HG03045 (cell line): ENCODE measurements at regions not wholly inside any gene's neighbourhood (a gene's known extent, or its start where the extent isn't known, plus 50 kb on each side); places are given as distances from the start of the nearest gene placed in this dataset.
"Not testable (repeated sequence)": the region's sequence is repeated elsewhere in the genome, so short reads cannot be mapped to it uniquely, and the experiment has no call there.

Source experiments
- ATAC-seq: cut with Tn5 transposase; IDR thresholded peaks from one replicate; pipeline ENCODE4 v1.9.1; 2021; ENCODE audit warnings: mild to moderate bottlenecking, moderate library complexity; ENCODE audit not compliant: unreplicated experiment

DNA sequence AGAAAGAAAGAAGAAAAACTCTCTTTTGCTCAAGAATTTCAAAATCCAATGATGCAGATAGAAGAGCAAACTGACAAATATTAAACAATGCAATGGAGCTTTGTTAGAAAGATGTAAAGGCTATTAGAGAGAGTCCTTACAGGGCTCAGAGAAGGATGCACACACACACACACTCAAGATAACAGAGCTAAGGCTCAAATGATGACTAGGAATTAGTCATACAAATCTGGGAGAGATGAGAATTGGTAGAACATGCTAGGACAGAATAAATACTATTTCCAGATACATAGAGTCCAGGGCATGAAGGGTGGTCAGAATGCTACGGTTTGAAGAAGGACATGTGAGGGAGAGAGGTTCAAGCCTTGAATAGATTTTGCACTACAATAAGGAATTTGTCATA, 650.1 kb upstream of the MDGA2 start:
- no peak for ATAC-seq

DNA sequence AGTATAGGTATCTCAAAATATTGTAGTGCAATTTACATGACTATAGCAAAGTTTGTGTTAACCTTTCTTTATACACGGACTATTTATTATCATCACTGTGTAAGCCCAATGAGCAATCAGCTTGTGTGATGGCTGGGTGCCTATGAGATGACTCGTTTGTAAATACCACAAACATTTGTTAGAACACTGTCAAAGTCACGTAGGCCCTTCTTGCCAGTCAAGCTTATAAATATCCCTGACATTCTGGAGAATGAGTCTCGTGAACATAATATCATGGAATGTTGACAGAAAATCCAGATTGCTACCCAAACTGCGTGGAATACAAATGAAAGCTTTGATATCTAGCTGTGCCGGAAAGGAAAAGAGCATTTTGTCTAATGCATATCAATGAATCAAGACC, 648.3 kb upstream of the MDGA2 start:
- ATAC-seq: no peak

DNA sequence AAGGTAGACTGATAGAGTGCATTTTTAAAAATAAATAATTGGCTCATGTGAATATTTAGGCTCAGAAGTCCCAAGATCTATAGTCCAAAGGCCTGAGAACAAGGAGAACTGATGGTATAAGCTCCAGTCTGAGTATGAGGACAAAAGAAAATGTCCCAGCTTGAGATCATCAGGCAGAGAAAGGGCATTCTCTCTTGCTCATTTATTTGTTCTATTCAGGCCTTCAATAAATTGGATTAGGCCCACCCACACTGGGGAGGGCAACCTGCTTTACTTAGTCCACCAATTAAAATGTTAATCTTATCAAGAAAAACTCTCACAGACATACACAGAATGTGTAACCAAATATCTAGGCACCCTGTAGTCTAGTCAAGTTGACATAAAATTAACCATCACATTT, 644.4 kb upstream of the MDGA2 start:
- no peak for ATAC-seq

DNA sequence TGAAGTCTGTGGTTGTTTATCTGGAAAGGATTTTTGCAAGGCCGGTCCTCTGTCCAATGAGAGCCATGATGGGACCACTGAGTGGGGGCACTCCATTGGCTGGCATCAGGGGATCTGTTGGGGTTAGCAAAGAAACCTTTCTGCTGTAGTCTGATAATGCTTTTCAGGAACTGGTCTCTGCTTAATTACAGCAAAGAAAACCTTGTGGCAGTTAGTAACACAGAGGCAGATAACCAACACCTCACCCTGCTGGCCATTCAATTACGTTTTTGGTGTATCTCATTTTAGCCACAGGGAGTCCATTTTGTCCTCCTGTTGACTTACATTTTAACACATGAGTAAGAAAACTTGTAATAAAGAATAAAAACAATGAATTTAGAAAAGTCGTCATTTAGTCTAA, 629.3 kb upstream of the MDGA2 start:
- ATAC-seq: no peak

DNA sequence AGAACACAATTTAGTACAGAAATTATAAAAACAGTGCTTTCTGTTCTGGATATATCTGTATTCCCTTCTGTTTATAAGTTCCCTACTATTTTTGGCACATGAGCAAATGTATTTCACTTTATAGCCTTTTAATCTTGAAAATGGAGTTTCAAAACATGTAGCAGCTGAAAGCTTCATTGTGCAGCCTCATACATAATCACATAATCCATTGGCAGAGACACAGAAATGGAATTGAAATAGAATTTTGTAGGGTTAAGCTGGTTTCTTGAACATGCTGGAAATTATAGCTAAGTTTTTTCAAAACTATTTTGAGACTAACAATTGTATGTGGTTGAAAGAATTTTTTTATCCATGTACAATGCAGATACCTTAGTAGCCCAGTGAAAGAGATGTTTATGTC, 614.3 kb upstream of the MDGA2 start:
- no peak for ATAC-seq

DNA sequence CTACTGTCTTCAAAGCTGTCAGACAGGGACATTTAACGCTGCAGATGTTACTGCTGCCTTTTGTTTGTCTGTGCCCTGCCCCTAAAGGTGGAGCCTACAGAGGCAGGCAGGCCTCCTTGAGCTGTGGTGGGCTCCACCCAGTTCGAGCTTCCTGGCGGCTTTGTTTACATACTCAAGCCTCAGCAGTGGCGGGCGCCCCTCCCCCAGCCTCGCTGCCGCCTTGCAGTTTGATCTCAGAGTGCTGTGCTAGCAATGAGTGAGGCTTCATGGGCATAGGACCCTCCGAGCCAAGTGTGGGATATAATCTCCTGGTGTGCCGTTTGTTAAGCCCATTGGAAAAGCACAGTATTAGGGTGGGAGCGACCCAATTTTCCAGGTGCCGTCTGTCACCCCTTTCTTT, 609.8 kb upstream of the MDGA2 start:
- ATAC-seq: not testable (repeated sequence)

DNA sequence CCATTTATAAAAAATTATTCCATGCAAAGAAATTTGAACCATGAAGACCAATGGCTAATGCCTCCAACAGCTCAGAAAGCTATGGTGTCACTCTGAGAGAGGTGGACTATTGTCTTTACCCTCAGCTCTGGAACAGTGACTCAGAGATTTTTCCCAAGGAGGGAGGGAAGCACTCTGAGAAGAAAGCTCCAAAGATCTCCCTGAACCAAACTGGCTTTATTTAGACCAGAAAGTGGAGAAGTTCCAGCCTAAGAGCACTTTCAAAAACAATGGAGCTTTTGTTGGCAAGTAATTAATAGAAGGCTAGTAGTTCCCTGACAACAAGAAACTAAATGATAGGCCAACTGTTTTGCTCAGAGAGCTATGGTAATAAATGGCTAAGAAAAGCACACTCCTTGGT, 599.9 kb upstream of the MDGA2 start:
- no peak for ATAC-seq

DNA sequence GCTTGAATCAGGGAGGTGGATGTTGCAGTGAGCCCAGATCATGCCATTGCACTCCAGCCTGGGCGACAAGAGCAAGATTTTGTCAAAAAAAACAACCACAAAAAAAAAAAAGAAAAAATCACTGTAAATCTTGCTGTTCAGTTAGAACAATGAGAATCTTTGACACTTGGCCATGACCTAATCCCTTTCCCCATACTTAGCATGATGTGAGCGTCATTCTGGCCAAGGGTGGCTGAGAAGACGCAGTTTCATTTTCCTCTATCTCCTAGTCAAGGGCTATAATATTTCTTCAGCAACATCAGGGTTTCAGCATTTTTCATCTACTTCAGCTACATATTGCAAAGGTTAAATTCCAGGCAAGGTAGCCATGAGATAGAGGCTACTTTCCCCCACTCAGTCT, 599.4 kb upstream of the MDGA2 start:
- no peak for ATAC-seq

DNA sequence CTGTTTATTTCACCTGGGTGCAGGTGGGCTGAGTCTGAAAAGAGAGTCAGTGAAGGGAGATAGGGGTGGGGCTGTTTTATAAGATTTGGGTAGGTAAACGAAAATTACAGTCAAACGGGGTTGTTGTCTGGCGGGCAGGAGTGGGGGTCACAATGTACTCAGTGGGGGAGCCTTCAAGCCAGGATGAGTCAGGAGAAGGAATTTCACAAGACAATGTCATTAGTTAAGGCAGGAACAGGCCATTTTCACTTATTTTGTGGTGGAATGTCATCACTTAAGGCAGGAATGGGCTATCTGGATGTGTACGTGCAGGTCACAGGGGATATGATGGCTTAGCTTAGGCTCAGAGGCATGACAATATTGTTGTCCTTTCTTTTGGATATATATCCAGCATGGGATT, 592.5 kb upstream of the MDGA2 start:
- not testable (repeated sequence) for ATAC-seq

DNA sequence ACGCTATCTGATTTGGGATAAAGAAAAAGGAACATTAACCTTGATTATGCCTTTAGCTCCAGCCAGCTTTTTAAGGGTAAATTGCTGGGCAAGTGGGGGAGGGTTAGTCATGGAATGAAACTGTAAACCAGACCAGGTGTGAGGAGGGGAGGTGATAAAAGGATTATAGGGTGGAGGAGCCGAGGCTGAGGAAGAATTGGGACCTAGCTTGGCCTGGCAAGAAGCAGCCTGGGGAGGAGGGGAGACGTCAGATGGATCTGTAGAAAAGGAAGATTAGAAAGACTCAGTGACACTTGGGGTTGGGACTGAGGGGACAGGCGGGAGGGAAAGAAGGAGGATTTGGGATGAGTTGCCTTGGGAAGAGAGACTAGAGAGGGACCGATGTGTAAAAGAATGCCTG, 590.8 kb upstream of the MDGA2 start:
- ATAC-seq: not testable (repeated sequence)

DNA sequence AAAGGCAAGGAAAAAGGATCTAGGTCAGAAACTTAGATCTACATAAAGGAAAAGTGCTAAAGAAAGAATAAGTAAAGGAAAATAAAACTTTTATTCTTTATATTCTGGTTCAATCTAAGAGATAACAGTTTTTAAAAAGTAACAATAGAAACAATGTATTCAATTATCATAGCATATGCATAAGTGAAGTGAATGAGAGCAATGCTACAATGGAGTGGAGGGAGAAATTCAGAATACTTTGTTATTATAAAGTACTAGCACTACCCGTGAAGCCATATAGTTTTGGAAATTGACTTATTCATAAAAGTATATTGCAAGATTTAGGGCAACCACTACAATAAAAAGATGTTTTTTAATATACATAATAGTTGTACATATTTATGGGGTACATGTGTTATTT, 586.0 kb upstream of the MDGA2 start:
- ATAC-seq: no peak

DNA sequence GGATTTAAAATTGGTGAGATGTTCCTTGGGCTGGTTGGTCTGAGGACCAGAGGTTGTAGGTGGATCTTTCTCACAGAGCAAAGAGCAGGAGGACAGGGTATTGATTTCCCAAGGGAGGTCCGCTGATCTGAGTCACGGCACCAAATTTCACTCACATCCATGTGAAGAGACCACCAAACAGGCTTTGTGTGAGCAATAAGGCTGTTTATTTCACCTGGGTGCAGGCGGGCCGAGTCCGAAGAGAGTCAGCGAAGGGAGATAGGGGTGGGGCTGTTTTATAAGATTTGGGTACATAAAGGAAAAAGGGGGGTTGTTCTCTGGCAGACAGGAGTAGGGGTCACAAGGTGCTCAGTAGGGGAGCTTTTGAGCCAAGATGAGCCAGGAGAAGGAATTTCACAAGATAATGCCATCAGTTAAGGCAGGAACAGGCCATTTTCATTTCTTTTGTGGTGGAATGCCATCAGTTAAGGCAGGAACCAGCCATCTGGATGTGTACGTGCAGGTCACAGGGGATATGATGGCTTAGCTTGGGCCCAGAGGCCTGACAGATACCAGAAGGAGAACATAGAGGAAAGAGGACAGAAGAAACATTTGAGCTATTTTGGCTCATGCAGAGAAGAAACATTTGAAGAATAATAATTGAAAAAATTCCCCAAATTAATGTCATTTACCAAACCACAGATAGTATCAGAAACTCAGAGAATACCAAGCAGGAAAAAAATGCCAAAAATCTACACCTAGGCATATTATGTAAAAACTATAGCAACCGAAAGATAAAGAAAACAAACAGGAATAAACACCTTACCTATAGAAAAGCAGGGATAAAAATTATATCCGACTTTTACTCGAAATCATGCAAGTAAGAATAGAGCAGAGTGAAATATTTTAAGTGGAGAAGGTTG, 585.2 kb upstream of the MDGA2 start:
- not testable (repeated sequence) for ATAC-seq

DNA sequence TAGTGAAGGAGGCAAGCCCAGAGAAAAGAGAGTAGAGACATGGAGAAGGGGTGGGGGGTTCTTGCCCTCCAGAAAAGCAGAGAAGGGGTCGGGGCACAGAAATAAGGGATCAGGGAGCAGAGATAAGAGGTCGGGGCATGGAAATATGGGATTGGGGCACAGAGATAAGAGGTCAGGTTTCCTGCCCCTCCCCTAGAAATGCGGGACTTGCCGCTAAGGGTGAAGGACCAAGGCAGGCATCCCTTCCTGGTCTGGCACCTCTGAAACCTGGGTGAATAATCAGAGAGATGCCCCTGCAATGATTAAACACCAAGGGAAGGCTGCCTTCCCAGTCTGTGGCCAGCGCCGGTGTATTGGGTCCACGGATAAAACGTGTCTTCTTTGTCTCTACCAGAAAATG, 584.5 kb upstream of the MDGA2 start:
- ATAC-seq: not testable (repeated sequence)

DNA sequence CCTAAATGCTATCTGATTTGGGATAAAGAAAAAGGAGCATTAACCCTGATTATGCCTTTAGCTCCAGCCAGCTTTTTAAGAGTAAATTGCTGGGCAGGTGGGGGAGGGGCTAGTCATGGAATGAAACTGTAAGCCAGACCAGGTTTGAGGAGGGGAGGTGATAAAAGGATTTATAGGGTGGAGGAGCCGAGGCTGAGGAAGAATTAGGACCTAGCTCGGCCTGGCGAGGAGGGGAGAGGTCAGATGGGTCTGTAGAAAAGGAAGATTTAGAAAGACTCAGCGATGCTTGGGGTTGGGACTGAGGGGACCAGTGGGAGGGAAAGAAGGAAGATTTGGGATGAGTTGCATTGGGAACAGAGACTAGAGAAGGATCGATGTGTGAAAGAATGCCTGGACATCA, 583.8 kb upstream of the MDGA2 start:
- ATAC-seq: not testable (repeated sequence)

DNA sequence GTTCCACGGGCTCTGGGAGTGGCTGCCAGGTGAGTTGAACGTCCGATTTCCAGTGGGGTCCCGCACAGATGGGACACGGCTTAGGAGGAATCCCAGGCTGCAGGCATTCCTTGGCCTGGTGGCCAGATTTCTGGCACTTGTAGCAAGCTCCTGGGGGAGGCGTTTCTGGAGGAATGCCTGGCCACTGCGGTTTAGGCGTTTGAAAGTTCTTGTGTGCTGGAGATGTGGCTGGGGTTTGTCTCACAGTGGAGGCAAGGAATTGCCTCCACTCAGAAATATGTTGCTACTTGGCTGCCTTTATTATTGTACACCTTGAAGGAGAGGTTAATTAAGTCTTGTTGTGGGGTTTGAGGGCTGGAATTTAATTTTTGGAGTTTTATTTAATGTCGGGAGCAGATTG, 583.3 kb upstream of the MDGA2 start:
- ATAC-seq: not testable (repeated sequence)

DNA sequence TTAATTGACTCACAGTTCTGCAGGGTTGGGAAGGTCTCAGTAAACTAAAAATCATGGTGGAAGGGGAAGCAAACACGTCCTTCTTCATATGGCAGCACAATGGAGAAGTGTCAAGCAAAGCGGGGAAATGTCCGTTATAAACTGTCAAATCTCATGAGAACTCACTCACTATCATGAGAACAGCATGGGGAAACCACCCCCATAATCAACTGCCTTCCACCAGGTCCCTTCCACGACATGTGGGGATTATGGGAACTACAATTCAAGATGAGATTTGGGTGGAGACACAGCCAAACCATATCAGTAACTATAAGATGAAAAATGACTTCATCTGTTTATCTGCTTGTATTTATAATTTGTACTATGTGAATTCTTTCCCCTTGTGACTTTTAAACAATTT, 577.6 kb upstream of the MDGA2 start:
- ATAC-seq: no peak

DNA sequence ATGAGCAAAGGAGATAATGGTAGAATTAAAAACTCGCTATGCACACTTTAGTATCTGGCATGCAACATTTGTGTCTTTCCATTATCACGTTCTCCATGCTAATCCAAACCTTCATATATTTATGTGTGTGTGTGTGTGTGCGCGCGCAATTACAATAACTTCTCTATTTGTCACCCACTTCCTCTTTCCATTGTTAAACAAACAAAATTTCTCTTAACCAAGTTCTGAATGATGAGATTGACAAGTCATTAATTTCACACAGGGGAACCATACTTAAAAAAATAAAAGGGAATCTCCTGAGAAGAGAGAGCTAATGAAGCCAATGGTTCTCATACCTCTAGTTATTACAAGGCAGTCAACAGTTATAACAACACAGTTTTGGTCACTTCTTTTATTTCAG, 575.9 kb upstream of the MDGA2 start:
- ATAC-seq: no peak

DNA sequence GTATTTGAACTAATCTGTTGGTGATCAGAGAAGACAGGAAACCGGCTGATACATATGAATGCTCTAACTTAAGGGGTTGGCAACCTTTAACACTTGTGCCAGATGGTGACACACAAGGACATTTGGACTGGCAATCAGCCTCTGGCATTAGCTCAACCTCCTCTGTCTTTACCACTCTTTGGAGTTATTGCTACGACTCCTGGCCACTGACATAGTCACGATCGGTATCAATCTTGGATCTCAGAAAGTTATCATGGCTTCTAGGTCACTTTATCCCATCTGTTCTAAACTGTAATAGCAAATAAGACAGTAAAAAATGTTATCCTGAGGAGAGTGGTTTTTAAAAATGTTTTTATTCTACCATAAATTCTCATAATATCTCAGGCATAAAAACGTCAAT, 575.2 kb upstream of the MDGA2 start:
- no peak for ATAC-seq

DNA sequence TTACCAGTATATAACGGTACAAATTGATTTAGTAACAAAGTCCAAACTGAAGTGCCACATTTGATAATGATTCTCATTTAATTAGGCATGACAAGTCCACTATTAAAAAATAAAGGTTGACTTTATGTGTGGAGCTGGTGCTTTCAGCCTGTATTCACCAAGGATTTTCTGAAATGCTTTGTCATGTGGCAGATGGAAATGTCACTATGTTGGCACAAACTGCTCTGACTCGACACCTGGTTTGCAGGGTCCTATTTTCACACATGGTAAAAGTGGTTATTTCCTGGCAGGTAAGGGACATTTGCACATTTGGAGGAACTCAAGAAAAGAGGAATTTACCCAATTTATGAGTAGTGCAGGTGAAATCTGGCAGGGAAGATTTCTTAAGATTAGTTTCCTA, 572.6 kb upstream of the MDGA2 start:
- no peak for ATAC-seq

DNA sequence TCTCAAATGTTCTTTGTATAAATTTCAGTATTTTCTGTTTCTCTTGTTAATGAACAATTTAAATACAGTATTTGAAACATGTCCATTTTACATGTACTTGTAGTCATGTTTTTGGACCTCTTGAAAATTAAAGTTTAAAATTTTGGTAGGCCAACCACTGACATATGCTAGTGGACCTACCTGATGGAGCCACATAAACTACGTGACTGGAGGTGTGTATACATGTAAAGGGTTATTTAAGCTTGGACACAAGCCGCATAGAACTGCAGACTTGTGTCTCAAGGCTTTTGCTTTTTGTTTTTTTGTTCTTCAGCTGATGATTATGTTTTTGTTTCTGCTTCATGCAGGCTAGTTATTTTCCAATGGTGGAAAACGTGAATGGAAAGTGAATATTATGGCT, 568.5 kb upstream of the MDGA2 start:
- no peak for ATAC-seq

DNA sequence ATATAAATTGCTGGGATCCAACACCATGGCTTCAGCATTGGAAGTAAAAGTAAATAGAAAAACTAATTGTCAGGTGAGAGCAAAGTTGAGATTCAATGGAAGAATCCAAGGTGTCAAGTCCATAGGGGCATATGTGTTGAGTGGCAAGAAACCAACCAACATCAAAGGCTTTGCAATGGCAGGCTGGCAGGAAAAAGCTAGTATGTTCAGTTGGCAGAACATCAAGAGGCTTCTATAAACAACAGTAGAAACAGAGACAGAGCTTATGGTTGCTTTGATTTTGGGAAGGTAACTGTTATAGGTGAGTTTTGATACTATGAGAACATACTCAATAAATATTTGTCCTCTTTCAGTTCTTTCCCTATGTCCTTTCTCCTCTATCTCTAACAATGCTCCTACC, 553.7 kb upstream of the MDGA2 start:
- ATAC-seq: no peak

DNA sequence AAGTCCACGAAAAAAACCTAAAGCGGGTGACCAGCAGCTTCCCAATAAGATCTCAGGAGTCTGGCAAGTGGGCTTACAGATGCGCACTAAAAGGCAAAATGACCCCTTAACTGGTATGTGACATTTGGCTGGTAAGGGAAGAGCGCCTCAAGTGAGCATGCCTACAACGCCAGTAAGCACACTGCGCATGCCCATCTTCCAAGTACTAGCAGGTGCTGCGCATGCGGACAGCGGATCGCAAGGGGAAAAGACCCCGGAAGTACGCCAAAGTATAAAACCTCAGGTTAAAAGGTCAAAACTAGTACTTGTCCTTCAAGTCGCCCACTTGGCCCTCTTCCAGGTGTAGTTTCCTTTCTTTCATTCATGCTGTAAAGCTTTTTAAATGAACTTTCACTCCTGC, 518.5 kb upstream of the MDGA2 start:
- ATAC-seq: no peak

DNA sequence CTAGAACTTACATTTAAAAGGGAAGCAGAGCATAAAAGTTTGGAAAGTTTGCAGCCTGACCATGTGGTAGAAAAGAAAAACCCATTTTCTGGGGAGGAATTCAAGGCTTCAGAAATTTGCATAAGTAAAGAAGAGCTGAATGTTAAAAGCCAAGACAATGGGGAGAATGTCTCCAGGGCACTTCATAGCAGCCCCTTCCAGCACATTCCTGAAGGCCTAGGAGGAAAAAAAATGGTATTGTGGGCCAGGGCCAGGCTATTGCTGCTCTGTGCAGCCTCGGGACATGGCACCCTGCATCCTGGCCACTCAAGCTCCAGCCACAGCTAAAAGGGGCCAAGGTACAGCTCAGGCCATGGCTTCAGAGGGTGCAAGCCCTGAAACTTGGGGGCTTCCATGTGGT, 474.2 kb upstream of the MDGA2 start:
- ATAC-seq: not testable (repeated sequence)
